Panc1 (cell line): ENCODE measurements at regions not wholly inside any gene's neighbourhood (a gene's known extent, or its start where the extent isn't known, plus 50 kb on each side); places are given as distances from the start of the nearest gene placed in this dataset.

Experiments used
- ATAC-seq: fragments of 200-7000 bp; cut with Tn5 transposase; 2 replicates; pipeline ENCODE4 v1.9.1; 2020; ENCODE audit warnings: mild to moderate bottlenecking, moderate library complexity
- BruUV-seq: library from RNA; stranded (reverse); fragments of 400-500 nt; replicated peaks from 2 replicates; lab custom pipeline; 2021; lab: Mats Ljungman, UMichigan
- CTCF ChIA-PET: fragments of 300-600 bp; sonication (Branson Sonifier 250); formaldehyde crosslinking; loops from one replicate; lab custom pipeline; 2022; ENCODE audit warnings: antibody characterized with exemption; lab: Charles Lee
- POLR2A ChIA-PET: fragments of 300-600 bp; sonication (Branson Sonifier 250); formaldehyde crosslinking; loops from one replicate; lab custom pipeline; 2022; ENCODE audit warnings: antibody characterized with exemption; lab: Charles Lee
- DNase-seq: peaks from one replicate; pipeline ENCODE4 v3.0.0-alpha.2; 2010; ENCODE audit warnings: low read depth, low spot score
- H3K27ac ChIP-seq: 2 replicates; pipeline ENCODE4 v1.5.1; 2011; ENCODE audit warnings: mild to moderate bottlenecking, low read length, inconsistent platforms
- H3K27me3 ChIP-seq: fragments of 200-500 bp; sonication (Bioruptor generic); 2 replicates; pipeline ENCODE4 v1.6.0; 2014; ENCODE audit warnings: low read length, inconsistent platforms; ENCODE audit not compliant: control insufficient read depth, insufficient read depth
- H3K36me3 ChIP-seq: fragments of 200-500 bp; sonication (Bioruptor generic); 2 replicates; pipeline ENCODE4 v1.5.1; 2014; ENCODE audit warnings: inconsistent platforms, mild to moderate bottlenecking, low read length, moderate library complexity; ENCODE audit not compliant: control insufficient read depth, insufficient read depth
- H3K4me1 ChIP-seq: 2 replicates; pipeline ENCODE4 v1.5.1; 2011; ENCODE audit warnings: inconsistent platforms, mild to moderate bottlenecking, low read length, moderate library complexity; ENCODE audit not compliant: control insufficient read depth, insufficient read depth
- H3K4me3 ChIP-seq, 2 experiments: 2 replicates each; pipeline ENCODE4 v1.5.1; 2011 to 2012; ENCODE audit warnings: low read depth in 2 of 2, low read length in 2 of 2, mild to moderate bottlenecking in 2 of 2, inconsistent platforms in 1 of 2, moderate library complexity in 1 of 2
- H3K9me3 ChIP-seq: fragments of 200-500 bp; sonication (Bioruptor generic); 2 replicates; pipeline ENCODE4 v1.5.1; 2014; ENCODE audit warnings: low read depth, mild to moderate bottlenecking, inconsistent platforms, low read length, moderate library complexity; ENCODE audit not compliant: control insufficient read depth, insufficient read depth
- POLR2AphosphoS5 ChIP-seq: IDR thresholded peaks from 2 replicates; pipeline ENCODE4 v1.6.1; 2012; ENCODE audit warnings: mild to moderate bottlenecking, low read depth, low read length, moderate library complexity
- REST ChIP-seq, 2 experiments: IDR thresholded peaks; 2 replicates each; pipeline ENCODE4 v1.6.1; 2011 to 2012; ENCODE audit warnings: low read depth in 2 of 2, control low read depth in 1 of 2, low read length in 1 of 2, mild to moderate bottlenecking in 1 of 2, moderate library complexity in 1 of 2; ENCODE audit not compliant: insufficient read depth in 1 of 2
- SIN3A ChIP-seq: IDR thresholded peaks from 2 replicates; pipeline ENCODE4 v1.6.1; 2012; ENCODE audit warnings: low read depth, mild to moderate bottlenecking, low read length, moderate library complexity, borderline replicate concordance; ENCODE audit not compliant: insufficient read depth
- TCF7L2 ChIP-seq: IDR thresholded peaks from 2 replicates; pipeline ENCODE4 v1.6.1; 2011; ENCODE audit warnings: mild to moderate bottlenecking, low read depth, low read length, inconsistent platforms
- in situ Hi-C: cut with HindIII; loops from 2 replicates; pipeline ENCODE4 v1.10.0; 2016; ENCODE audit warnings: low sequenced_read_pairs, low pct_unique_long_range_greater_than_20kb
- intact Hi-C: fragments of 100-400 bp; cut with micrococcal nuclease; formaldehyde crosslinking; loops from one replicate; pipeline ENCODE4 v1.10.0; 2022; ENCODE audit not compliant: unreplicated experiment
- TF ChIP-seq, protein P1 (sequence below): fragments of 450-650 bp; IDR thresholded peaks from 2 replicates; pipeline ENCODE4 v1.5.1; 2017; ENCODE audit warnings: mild to moderate bottlenecking

DNA sequence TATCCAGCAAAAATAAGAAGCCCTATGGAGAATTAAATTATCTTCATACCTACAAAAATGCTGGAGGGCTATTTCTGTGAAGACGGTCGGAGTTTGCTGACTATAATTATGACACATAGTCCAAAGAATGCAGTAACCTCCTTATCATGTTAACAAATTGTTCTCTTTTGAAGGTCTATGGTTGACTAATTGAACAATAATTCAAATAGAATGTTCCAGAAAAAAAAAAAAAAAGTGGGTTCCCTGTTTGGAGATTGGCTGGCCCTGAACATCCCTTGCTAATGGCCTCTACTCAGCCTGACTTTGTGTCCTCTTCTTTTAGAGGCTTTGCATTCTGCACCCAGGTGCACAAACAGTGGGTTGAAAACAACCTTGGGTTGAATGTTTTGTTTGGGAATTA lies 82.8 kb upstream of the CCBE1 start:
- DNase-seq, result no peak
- CTCF ChIA-PET, result interaction anchor here (0.8 kb wide), 1 partner anchor 77 kb away, joined by 6 read pairs; no protein-coding TSS in a partner anchor
- TF ChIP-seq SIN3A (no peak), TCF7L2 (no peak), POLR2AphosphoS5 (no peak), REST (IDR thresholded peaks at IDR 0.05; ENCODE audit: insufficient read depth in 1 of 2, low read depth in 2 of 2, low read length in 1 of 2) (no peak)
- TF ChIP-seq, protein P1, sequence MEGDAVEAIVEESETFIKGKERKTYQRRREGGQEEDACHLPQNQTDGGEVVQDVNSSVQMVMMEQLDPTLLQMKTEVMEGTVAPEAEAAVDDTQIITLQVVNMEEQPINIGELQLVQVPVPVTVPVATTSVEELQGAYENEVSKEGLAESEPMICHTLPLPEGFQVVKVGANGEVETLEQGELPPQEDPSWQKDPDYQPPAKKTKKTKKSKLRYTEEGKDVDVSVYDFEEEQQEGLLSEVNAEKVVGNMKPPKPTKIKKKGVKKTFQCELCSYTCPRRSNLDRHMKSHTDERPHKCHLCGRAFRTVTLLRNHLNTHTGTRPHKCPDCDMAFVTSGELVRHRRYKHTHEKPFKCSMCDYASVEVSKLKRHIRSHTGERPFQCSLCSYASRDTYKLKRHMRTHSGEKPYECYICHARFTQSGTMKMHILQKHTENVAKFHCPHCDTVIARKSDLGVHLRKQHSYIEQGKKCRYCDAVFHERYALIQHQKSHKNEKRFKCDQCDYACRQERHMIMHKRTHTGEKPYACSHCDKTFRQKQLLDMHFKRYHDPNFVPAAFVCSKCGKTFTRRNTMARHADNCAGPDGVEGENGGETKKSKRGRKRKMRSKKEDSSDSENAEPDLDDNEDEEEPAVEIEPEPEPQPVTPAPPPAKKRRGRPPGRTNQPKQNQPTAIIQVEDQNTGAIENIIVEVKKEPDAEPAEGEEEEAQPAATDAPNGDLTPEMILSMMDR, result no peak
- no peaks in the 10 kb centered on the region for H3K36me3 ChIP-seq
- no peak overlapping the region for H3K27ac ChIP-seq
- no TSS peak for BruUV-seq
- intact Hi-C loops (loop anchor here (5.0 kb wide), 1 partner anchor 42 kb away; no protein-coding TSS in a partner anchor), in situ Hi-C loops (no loop called here)
- no peaks in the 10 kb centered on the region for H3K9me3 ChIP-seq
- no peak overlapping the region for H3K4me3 ChIP-seq
- POLR2A ChIA-PET, result no interaction called here
- H3K27me3 ChIP-seq, result no peaks in the 10 kb centered on the region
- no peaks in the 10 kb centered on the region for H3K4me1 ChIP-seq
- ATAC-seq, result no peak

DNA sequence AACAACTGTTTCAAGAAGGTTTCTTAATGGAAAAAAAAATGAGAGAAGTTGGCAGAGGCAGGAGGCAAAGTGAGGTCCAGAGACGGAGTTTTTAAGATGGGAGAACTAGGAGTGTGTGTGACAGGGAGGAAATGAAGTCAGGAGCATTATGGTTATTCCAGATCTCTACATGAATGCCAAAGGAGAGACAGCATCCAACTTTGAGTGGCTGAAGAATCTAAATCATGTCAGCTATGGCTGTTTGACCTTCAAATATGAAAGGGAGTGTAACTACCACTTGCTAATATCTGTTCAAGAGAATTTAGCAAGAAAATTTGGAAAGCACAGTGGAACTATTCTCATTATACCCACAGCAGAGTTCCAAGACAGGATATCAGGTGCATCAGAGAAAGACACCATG lies 81.2 kb upstream of the CCBE1 start:
- Histone ChIP-seq H3K9me3 (no peaks in the 10 kb centered on the region), H3K27me3 (no peaks in the 10 kb centered on the region), H3K27ac (no peak overlapping the region), H3K4me1 (no peaks in the 10 kb centered on the region), H3K36me3 (no peaks in the 10 kb centered on the region), H3K4me3 (no peak overlapping the region)
- POLR2A ChIA-PET, result no interaction called here
- CTCF ChIA-PET, result no interaction called here
- DNase-seq, result no peak
- no TSS peak for BruUV-seq
- intact Hi-C loops, result no loop called here
- ATAC-seq, result no peak
- TF ChIP-seq REST (IDR thresholded peaks at IDR 0.05; ENCODE audit: insufficient read depth in 1 of 2, low read depth in 2 of 2, low read length in 1 of 2), result no peak
- TF ChIP-seq, protein P1, result no peak
- TF ChIP-seq TCF7L2, result no peak
- TF ChIP-seq SIN3A, result no peak
- TF ChIP-seq POLR2AphosphoS5, result no peak
- in situ Hi-C loops, result no loop called here
